ENCODE measurements at regions not wholly inside any gene's neighbourhood (a gene's known extent, or its start where the extent isn't known, plus 50 kb on each side); places are given as distances from the start of the nearest gene placed in this dataset.

DNA sequence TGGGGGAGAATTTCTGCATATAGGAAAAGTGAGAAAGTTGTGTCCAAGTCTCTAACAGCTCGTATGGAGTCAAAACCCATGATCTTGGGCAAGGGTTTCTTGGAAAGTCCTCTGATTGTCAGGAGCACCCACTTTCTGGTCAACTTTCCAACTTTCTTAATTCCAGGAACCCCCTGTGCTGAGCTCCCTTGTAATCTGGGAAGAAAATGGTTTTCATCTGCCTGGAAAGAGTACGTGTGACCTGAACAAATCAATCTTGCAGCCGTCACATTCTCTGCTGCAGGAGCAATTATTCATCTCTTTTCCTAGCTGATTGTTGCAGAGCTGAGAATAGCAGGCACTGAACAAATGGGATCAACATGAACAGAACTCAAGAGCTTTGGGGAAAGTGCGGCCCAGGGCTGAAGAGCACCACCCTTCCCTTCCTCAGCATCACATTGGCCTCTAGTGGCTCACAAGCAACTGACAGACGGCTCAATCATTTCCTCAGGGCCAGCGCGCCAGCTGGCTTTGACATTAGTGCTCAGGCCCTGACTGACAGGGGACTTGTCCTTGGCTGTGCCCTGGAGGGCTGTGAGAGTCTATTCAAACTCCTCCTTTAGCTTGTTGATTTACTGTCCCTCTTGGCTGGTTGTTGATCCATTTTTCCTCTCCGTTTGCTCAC, 295.2 kb downstream of the HLX start:
- ATAC-seq (peak; percentile 63), DNase-seq (peak; percentile 22 to 71 (median 35))
- TF ChIP-seq POLR2A (IDR thresholded peaks at IDR 0.05) = no peak
- TF ChIP-seq, protein P1, sequence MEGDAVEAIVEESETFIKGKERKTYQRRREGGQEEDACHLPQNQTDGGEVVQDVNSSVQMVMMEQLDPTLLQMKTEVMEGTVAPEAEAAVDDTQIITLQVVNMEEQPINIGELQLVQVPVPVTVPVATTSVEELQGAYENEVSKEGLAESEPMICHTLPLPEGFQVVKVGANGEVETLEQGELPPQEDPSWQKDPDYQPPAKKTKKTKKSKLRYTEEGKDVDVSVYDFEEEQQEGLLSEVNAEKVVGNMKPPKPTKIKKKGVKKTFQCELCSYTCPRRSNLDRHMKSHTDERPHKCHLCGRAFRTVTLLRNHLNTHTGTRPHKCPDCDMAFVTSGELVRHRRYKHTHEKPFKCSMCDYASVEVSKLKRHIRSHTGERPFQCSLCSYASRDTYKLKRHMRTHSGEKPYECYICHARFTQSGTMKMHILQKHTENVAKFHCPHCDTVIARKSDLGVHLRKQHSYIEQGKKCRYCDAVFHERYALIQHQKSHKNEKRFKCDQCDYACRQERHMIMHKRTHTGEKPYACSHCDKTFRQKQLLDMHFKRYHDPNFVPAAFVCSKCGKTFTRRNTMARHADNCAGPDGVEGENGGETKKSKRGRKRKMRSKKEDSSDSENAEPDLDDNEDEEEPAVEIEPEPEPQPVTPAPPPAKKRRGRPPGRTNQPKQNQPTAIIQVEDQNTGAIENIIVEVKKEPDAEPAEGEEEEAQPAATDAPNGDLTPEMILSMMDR (IDR thresholded peaks at IDR 0.05) = peak in 4 of 7 experiments; percentile 20 to 25 (median 21)
- Histone ChIP-seq H3K4me1 (peaks cover 12% of the 10 kb centered on the region), H3K27ac (peak overlapping the region in 1 of 4 donors; percentile 13), H3K9me3 (no peaks in the 10 kb centered on the region), H3K4me3 (no peak overlapping the region), H3K27me3 (no peaks in the 10 kb centered on the region), H3K36me3 (replicated peaks in 1 of 2; ENCODE audit: insufficient read depth in 1 of 2, low read depth in 2 of 2) (no peaks in the 10 kb centered on the region)
- intact Hi-C loops (cut with DNase I) = no loop called here
- WGBS, 2 donors = 36 to 39% methylated on average over 8 of the region's 8 CpGs

DNA sequence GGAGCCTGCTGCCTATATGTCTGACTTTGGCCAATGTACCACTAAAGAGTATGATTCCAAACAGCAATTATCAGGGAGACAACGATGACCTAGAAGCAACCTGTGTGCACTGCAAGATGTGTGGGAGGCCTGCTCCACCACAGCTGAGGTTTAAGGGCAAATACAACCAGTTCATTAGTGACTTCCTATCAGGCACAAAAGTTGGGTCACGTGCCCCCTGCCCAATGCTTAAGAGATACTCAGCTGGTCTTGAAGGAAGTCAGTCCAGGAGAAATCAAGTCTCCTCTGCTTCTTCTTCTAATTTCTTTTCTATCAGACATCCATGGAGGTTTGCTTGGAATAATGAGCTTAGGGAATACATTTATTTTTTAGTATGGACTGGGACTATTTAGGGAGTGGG, 296.0 kb downstream of the HLX start:
- ATAC-seq = no peak
- H3K9me3 ChIP-seq = no peaks in the 10 kb centered on the region
- no peak for TF ChIP-seq POLR2A (IDR thresholded peaks at IDR 0.05)
- peaks cover 12% of the 10 kb centered on the region for H3K4me1 ChIP-seq
- H3K4me3 ChIP-seq = no peak overlapping the region
- intact Hi-C loops (cut with DNase I) = no loop called here
- WGBS, 2 donors = 70 to 73% methylated on average over 2 of the region's 2 CpGs
- H3K27ac ChIP-seq = peak overlapping the region in 1 of 4 donors; percentile 13
- no peaks in the 10 kb centered on the region for H3K36me3 ChIP-seq (replicated peaks in 1 of 2; ENCODE audit: insufficient read depth in 1 of 2, low read depth in 2 of 2)
- H3K27me3 ChIP-seq = no peaks in the 10 kb centered on the region
- no peak for DNase-seq

DNA sequence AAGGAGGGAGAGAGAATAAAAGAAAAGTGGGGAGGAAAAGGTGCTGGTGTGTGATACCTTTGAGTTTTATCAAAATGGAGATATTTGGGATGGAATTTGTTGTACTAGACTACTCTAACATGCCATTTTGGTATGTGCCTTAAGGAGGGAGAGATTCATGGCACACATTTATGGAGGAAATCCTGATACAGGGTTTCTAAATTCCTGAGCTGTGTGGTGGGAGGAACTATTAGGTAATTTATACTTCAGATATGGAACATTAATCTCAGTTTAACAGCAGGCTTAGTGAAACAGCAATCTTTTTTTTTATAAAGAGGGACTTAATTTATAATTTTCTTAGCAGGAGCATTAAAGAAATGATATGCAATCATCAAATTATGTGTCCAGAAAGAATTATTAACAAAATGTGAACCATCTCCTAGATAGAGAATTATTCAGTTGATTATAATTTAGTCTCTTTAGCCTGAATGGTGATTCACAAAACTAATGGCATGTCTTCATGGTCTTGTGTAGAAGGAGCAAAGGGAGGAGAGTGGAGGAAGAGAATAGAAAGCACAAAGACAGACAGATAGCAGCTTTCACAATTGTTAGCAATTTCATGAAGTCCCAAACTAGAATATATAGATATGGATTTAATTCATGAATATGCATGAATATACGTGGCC, 301.6 kb downstream of the HLX start:
- Histone ChIP-seq H3K27me3 (no peaks in the 10 kb centered on the region), H3K27ac (no peak overlapping the region), H3K4me1 (peaks cover 27% of the 10 kb centered on the region), H3K36me3 (replicated peaks in 1 of 2; ENCODE audit: insufficient read depth in 1 of 2, low read depth in 2 of 2) (no peaks in the 10 kb centered on the region), H3K4me3 (no peak overlapping the region), H3K9me3 (no peaks in the 10 kb centered on the region)
- no peak for TF ChIP-seq POLR2A (IDR thresholded peaks at IDR 0.05)
- TF ChIP-seq, protein P1 (IDR thresholded peaks at IDR 0.05) = no peak
- no peak for DNase-seq
- intact Hi-C loops (cut with DNase I) = no loop called here
- ATAC-seq = no peak
- whole genome bisulfite sequencing, 2 donors = 96 to 100% methylated on average over 1 of the region's 1 CpG

DNA sequence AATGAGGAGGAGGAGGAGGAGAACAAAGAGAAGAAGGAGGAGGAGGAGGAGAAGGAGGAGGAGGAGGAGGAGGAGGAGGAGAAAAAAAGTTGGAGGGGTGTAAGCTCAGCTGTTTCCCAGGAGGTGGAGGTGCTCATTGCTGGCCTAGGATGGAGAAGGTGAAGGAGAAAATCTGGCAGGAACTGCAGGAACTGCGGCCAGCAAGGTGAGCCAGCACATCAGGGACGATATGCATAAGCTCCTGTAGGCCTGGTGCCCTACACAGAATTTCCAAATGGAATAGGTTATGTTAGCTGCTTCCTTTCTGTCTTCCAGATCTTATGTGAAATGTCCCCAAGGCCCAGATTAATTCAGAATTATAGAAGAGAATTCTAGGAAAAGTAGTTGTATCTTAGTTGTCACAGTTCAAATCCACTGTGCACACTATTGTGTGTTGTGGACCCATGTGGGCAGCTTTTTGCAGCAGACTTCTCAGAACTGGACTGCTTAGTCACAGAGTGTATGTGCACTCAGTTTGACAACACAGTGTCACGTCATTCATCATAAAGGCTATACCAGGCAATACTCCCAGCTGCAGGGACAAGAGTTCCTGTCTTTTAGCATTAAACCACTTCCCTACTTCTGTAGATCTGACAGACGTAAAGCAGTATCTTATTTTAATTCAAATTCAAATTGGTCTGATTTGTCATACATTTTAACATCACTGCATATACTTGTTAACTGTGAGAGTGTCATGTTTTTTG, 303.7 kb downstream of the HLX start:
- no peaks in the 10 kb centered on the region for H3K9me3 ChIP-seq
- H3K4me1 ChIP-seq = peaks cover 27% of the 10 kb centered on the region
- peak; percentile 58 for ATAC-seq
- no peaks in the 10 kb centered on the region for H3K36me3 ChIP-seq (replicated peaks in 1 of 2; ENCODE audit: insufficient read depth in 1 of 2, low read depth in 2 of 2)
- H3K4me3 ChIP-seq = no peak overlapping the region
- H3K27ac ChIP-seq = peak overlapping the region; percentile 14 to 49 (median 36)
- DNase-seq = peak; percentile 29 to 65 (median 43)
- intact Hi-C loops (cut with DNase I) = no loop called here
- 47 to 51% methylated on average over 4 of the region's 4 CpGs for WGBS, 2 donors
- no peaks in the 10 kb centered on the region for H3K27me3 ChIP-seq
- no peak for TF ChIP-seq POLR2A (IDR thresholded peaks at IDR 0.05)
- TF ChIP-seq, protein P1 (IDR thresholded peaks at IDR 0.05) = no peak

DNA sequence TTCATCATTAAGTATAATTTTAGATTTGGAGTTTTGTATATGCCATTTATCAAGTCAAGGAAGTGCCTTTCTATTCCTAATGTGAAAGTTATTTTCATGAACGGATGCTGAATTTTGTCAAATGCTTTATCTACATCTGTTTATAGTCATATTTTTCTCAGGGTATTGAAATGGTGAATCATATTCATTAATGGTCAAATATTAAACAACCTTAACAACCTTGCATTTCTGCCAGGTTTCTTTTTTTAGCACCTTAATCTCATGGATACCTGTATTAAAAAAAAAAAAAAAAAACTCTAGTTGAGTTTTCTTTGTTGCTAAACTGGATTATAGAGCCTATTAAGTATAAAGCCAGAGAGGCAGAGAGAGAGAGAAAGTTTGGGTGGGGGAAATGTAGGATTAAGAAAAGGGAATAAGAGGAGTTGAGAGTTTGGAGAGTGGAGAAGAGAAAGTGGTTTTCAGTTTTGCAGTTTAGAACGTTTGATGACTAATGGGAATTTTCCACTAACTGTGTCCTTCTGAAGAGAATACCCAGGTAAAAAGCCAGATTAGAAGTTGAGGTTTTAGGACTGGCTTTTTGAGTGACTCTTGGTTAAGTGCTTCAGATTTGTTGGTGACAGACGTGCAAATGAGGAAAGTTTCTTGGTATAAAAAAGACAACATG, 305.0 kb downstream of the HLX start:
- ATAC-seq = peak; percentile 90
- Histone ChIP-seq H3K4me3 (no peak overlapping the region), H3K36me3 (replicated peaks in 1 of 2; ENCODE audit: insufficient read depth in 1 of 2, low read depth in 2 of 2) (no peaks in the 10 kb centered on the region), H3K9me3 (no peaks in the 10 kb centered on the region), H3K27me3 (no peaks in the 10 kb centered on the region), H3K4me1 (peaks cover 27% of the 10 kb centered on the region), H3K27ac (peak overlapping the region; percentile 30 to 73 (median 58))
- WGBS, 2 donors = 13 to 16% methylated on average over 3 of the region's 3 CpGs
- no peak for DNase-seq
- TF ChIP-seq, protein P1 (IDR thresholded peaks at IDR 0.05) = no peak
- no peak for TF ChIP-seq POLR2A (IDR thresholded peaks at IDR 0.05)
- intact Hi-C loops (cut with DNase I) = no loop called here

Measured in body of pancreas (tissue), 4 donors.